ENCODE measurements at regions not wholly inside any gene's neighbourhood (a gene's known extent, or its start where the extent isn't known, plus 50 kb on each side); places are given as distances from the start of the nearest gene placed in this dataset.
"Not testable (repeated sequence)": the region's sequence is repeated elsewhere in the genome, so short reads cannot be mapped to it uniquely, and the experiment has no call there.

DNA sequence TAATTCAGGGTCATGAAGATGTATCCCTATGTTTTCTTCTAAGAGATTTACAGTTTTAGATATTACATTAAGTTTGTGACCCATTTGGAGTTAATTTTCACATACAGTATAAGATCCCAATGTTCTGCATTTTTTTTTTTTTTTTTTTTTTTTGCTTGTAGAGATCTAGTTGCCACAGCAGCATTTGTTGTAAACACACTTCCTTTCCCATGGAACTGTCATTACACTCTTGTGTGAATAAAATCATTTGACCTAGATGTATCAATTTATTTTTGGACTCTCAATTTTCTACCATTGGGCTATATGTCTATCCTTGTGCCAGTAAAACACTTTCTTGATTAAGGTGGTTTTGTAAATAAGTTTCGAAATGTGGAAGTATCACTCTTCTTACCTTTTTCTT lies 1107.2 kb downstream of the TECRL start:
- DNase-seq (ENCODE audit: low read depth): no peak

DNA sequence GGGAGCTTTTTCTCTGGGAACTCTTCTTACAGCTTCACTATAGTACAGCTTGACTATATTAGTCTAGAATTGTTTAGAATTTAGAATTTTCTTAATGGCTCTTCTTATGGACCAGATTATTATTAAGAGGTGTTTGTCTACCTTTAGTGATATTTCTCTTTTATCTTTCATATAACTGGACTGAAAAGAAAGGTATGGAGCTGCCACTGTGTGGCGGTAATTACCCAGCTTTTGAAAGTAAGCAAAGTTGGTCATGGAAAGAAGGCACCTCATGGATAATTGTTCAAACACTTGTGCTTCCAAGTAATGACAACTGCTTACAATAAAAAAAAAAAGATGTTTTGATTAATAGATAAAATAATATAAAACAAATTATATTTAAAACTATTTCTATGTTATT lies 1112.5 kb downstream of the TECRL start:
- DNase-seq (ENCODE audit: low read depth): no peak

DNA sequence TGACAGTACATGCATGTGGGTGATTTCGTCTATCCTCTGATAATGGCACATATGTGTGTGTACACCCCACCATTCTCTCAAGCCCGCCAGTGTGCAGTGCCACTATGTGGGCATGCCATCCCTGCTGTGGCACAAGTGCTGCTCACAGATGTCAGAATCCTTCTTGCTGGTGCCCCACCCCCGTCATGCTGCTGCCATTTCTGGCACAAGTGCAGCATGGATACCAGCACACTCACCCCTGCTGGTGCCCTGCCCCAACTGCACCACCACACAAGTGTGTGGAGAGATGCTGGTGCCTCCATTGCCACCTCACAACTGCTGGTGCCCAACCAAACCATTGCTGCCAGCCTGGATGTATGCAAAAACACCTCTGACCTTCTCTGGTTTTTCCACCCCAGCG lies 1133.8 kb downstream of the TECRL start:
- DNase-seq (ENCODE audit: low read depth): no peak

DNA sequence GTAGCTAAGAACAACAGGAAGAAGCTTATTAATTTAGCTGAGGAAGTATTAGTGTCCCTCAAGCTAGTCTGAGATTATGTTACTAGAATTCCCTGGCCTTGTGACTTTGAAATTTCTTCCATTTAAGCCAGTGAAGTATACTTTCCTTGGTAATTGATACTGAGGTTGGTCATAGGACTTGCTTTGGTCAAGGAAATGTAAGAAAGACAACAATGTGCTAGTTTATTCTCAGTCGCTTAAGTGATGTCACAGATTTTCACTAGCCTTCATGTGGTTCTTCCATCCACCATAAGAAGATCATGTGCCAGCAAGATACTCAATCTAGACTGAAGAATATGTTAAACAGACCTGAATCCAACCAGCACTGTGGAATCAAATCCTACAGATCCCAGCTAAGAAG lies 1140.1 kb downstream of the TECRL start:
- DNase-seq (ENCODE audit: low read depth): no peak

DNA sequence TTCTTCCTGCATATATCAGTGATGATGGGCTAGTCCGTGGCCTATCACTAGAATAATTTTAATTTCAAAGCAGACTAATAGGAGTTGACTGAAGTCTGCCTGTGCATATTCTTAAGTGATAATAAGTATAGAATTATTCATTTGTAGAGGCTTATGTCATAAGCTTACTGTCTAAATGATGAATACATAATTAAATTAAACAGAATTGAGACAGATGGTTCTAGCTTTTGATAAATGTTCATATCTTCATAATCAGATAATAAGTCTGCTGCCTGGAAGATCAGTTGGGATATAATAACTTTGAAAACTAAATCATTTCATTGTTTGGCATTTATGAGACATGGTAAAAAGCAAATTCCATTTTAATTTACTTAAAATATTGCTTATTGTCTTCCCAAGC lies 1175.6 kb downstream of the TECRL start:
- no peak for DNase-seq (ENCODE audit: low read depth)

DNA sequence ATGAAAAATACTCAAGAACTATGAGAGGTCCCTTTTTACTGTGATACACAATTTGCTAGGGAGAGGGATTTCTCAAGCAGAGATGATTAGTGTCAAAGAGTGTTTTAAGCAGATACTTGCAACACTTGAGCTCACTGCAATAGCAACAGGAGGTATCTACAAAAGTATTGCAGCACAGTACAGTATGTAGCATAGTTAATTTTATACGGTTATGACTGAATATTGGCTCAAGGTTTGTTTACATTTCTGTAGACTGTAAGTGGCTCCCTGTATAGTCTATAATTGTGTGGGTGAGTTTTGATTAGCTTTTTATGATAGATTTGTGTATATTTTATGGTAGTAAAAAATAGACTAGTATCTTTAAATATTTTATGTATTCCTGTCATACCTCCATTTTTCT lies 1177.2 kb downstream of the TECRL start:
- no peak for DNase-seq (ENCODE audit: low read depth)

DNA sequence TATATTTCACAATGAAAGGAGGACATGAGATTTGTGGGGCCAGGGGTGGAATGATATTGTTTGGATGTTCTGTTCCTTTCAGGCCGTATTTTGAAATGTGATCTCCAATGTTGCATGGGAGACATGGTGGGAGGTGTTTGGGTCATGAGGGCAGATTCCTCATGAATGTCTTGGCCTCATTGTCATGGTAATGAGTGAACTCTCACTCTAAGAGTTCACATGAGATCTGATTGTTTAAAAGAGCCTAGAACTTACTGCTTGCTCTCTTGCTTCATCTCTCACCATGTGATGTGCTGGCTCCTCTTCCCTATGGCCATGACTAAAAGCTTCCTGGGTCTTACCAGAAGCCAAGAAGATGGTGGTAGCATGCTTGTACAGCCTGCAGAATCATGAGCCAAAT lies 1183.0 kb downstream of the TECRL start:
- no peak for DNase-seq (ENCODE audit: low read depth)

DNA sequence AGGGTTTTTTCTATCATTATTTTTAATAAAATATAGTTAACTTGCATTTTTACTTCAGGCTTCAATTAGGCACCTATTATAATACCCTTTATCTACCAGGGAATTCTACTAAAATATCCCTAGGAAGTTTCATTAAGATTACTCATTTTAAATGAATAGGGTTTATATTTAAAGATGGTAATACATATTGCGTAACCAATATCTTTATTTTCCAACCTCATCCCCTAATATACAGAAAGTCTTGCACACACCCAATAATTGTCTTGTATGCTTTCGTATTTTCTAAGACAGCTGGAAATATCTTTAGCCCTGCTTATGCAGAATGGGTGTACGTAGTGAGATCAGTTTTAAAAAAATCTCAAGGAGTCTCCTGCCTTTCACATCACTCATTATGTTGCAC lies 1186.8 kb downstream of the TECRL start:
- DNase-seq (ENCODE audit: low read depth): no peak

DNA sequence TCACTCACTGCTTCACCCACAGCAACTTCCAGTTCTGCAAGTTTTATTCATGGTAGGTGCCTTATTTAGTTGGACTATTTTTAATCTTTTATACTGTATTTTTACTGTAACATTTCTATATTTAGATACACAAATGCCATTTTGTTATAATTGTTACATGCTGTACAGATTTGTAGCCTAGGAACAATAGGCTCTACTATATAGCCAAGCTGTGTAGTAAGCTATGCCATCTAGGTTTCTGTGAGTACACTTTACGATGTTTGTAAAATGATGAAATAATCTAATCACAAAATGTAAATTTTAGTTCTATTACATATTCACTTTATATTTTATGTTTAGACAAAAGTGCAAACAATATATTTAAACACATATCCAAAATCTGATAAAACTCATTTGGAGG lies 1187.8 kb downstream of the TECRL start:
- DNase-seq (ENCODE audit: low read depth): no peak

DNA sequence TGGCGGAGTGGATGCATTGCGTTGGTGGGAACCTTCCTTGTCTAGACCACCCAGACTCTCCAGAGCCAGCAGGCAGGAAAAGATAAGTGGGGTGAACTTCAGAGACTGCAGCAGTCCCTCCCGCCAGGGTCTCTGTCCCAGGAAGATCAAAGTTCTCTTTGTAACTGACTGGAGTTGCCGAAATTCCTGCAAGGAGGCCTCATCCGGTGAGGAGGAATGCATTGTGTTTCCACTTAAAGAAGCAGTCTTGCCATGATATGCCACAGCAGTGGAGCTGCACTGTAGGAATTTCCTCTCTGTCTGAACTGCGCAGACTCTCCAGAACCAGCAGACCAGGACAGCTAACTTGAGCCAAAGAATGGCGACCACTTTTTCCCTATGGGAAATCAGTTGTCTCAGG lies 1190.4 kb downstream of the TECRL start:
- DNase-seq (ENCODE audit: low read depth): no peak

DNA sequence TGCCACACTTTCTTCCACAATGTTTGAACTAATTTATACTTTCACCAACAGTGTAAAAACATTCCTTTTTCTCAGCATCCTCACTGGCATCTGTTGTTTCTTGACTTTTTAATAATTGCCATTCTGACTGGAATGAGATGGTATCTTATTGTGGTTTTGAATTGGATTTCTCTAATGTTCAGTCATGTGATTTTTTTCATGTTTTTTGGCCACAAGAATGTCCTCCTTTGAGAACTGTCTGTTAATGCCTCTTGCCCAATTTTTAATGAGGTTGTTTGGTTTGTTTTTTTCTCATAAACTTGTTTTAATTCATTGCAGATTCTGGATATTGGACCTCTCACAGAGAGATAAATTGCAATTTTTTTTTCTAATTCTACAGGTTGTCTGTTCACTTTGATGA lies 1195.2 kb downstream of the TECRL start:
- DNase-seq (ENCODE audit: low read depth): no peak

DNA sequence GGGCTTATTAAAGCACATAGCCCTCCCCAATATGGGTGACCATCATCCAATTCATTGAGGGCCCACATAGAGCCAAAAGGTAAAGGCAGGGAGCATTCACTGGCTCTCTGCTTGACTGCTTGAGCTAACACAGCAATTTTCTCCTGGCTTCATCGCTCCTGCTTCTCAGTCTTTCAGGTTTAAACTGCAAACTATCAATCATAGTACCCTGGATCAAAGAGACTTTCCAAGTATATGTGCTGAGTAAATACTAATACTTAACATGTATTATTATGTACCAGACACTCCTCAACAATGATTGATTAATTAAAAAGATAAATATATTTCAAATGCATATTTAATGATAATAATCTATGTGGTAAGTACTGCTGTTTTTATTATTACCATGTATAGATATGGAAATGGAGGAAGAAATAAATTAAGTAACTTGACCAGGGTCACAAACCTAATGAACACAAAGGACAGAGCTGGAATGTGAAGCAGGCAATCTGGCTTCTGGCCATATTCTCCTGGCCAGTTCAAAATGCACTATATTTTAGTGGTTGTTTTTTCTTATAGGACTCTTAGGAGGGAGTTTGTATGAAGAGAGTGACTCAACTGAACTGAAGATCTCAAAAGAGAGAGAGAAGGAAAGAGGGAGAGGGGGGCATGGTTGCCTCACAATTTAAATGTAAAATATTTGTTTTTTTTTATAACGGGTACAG lies 1197.3 kb downstream of the TECRL start:
- DNase-seq (ENCODE audit: low read depth): no peak

DNA sequence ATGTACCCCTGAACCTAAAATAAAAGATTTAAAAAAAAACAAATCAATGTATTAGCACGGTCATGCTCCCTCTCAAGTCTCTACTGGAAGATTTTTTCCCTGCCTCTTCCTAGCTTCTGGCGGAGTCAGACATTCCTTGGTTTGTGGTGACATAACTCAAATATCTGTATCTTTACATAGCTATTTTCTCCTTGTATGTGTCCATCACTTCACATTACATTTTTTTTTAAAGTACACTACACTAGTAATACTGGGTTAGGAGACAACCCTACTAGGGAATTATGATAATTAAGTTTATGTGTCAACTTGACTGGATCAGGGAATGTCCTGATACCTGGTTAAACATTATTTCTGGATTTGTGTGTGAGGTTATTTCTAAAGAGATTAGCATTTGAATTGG lies 1197.9 kb downstream of the TECRL start:
- no peak for DNase-seq (ENCODE audit: low read depth)

DNA sequence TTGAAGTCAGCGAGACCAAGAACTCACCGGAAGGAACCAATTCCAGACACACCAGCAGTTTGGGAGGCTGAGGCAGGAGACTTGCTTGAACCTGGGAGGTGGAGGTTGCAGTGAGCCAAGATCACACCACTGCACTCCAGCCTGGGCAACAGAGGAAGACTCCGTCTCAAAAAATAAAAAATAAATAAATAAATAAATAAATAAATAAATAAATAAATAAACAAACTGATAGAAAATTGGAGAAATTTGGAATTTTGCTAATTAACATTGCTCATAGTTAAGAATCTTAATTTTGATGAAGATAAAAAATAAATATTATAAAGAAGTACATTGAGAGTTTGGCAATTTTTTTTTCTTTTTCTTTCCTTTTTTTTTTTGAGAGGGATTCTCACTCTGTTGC lies 1216.2 kb downstream of the TECRL start:
- not testable (repeated sequence) for DNase-seq (ENCODE audit: low read depth)

DNA sequence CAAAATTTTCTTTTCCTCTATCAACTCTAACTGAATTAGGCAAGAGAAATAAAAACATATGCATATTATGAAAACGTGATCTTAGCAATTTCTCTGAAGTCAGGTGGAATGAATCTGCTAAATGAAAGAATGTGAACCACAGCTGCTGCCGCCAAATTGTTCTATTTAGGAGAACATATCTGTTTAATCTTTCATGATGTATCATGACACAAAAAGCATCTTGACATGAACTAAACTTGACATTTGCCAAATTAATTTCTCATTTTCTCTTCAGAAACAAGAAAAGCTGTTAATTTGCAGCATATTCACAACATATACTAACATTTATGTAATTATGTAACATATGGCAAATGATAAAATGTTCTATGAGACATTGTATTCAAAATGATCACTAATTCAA lies 1237.9 kb downstream of the TECRL start:
- no peak for DNase-seq (ENCODE audit: low read depth)

DNA sequence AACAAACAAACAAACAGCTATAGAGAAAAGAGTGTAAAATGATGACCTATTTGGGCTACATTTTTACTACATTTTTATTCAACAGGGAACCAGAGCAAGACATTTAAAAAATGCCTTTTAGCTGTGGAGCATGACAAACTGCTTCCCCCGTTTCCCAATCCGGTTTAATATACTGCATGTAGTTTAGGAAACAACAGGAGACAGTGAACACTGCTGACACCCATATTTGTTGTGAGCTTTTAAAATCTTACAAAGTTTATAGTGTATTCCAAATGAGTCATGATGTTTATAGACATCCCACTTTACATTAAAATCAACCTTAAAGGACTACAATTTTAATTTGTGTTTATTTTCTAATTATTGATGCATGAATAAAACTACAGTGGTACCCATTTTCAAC lies 1238.3 kb downstream of the TECRL start:
- no peak for DNase-seq (ENCODE audit: low read depth)

DNA sequence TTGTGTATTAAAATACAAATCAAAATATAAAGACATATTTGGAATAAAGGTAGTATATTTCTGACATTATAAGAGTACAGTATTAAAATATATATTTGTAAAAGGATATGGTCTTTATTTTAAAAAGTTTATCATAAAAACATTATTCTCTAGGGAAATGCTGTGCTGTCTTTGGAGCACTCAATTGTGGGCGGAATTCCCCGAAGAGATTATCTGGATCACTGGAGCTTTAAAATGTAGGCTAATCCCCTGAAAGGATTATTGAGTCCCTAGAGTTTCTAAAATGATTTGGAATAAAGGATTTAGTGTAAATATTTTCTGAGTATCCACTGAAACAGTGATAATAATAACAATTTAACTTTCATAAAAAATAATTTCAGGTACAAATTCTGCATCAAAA lies 1239.4 kb downstream of the TECRL start:
- no peak for DNase-seq (ENCODE audit: low read depth)

DNA sequence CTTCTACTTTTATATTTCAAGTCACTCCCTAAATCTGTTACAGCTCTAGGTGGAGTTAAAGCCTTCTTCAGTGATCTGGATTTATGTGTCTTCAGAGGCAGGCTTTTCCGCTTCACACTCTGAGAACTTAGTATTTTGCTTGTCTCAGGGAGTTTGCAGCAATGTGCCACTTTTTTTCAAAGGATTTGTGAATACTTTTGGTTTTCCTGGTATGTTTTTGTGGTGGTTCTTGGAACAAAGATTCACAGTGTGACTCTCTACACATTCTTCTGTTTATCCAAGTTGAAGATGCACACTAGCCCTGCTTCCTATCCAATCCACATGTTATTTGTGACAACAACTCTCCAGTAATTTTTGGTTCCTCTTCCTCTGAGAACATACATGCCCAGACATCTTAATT lies 1253.7 kb downstream of the TECRL start:
- no peak for DNase-seq (ENCODE audit: low read depth)

DNA sequence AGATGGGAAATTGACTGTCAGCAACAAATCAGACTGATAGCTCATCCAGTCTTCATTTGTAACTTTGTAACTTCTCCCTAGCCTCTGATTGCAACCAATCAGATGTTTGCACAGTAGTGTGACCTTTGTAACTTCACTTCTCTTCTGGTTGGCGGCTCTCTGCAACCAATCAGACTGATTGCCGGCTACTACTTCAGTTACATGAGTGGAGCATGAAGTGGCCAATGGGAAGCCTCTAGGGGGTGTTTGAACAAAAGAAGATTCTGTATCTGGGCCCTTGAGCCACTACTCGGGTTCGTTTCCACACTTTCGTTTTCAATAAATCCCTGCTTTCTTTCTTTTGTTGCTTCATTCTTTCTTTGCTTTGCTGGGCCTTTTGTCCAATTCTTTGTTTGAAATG lies 1285.8 kb downstream of the TECRL start:
- DNase-seq (ENCODE audit: low read depth): no peak

DNA sequence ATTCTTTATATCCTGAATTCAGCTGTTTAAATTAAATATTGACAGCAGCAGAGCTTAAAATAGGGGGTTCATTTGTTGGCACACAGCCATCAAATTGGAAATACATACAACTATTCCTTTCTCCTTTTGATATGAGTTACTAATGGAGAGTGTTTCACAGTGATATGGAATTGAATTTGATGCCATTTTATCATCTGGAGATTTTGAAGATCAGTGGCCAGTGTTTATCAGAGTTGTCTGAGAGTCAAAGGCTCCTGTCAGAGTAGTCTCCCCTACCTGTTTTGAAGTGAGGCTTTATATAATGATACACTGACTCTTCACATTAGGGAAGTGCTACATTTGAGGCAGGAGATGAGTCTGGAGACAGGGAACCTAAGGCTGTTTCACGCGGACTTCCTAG lies 1286.3 kb downstream of the TECRL start:
- no peak for DNase-seq (ENCODE audit: low read depth)

DNA sequence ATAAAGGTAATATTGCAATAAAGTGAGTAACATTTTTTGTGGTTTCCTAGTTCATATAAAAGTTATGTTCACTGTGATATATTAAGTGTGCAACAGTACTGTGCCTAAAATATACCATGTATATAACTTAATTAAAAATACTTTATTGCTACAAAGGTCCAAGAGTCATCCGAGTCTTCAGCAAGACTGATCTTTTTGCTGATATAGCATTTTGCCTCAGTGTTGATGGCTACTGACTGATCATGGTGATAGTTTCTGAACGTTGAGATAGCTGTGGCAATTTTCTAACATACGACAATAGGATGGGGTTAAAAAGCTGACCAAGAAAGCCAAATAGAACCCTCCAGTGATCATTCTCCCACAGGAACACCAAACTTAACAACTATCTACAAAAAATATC lies 1302.7 kb downstream of the TECRL start:
- no peak for DNase-seq (ENCODE audit: low read depth)

DNA sequence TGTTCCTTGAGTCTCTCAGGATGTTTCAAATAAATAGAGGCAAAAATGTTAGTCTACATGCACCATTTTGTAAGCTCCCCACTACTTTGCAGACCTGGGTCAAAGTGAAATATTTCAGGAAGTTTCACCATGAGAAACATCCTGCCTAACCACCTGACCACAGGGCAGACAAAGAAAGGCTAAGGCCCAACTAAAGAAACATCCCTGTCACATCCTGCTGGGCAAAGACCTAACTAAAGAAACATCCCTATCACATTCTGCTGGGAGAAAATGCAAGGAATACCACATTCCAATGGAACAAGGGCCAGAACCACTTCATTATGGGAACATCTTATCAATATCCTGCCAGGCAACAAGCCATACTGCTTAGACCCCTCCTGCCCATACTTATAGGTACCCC lies 1303.4 kb downstream of the TECRL start:
- no peak for DNase-seq (ENCODE audit: low read depth)

DNA sequence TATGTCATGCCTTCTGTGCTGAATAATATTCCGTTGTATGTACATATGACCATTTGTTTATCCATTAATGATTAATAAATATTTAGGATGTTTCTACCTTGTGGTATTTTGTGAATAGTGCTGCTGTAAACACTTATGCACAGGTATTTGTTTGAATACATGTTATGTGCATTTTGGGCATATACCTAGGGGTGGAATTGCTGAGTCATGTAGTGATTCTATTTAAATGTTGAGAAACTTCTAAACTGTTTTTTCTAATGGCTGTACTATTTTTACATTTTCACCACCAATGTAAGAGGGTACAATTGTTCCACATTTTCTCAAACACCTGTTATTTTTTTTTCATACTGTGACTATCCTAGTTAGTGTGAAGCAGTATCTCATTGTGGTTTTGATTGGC lies 1318.6 kb downstream of the TECRL start:
- no peak for DNase-seq (ENCODE audit: low read depth)

DNA sequence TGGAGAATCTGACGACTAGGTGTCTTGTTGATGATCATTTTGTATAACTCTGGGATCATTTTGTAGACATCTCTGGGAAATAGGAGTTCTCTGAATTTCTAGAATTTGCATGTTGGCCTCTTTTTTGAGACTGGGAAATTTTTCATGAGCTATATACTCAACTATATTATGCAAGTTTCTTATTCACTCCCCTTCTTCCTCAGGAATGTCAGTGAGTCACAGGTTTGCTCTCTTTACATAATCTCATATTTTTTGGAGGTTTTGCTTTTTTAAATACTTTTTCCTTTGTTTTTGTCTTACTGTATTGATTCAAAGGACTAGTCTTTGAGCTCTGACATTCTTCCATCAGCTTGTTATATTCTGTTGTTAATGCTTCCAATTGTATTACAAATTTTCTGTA lies 1324.2 kb downstream of the TECRL start:
- DNase-seq (ENCODE audit: low read depth): no peak

DNA sequence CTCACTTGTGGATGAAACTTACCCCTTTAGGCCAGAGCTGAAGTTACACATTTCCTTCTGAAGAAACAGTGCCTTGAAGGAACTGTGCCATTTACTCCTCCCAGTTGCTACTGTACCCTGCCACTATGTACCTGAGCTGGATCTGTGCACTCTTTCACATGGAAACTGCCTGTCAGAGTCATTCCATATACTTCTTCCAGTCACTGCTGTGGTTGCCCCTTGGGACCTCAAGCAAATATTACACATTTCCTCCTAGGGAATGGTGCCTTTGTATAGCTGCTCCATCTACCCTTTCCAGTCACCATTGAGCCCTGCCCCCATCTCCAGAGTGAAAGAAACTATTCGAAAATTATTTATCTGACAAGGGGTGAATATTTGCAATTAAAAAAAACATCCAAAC lies 1328.3 kb downstream of the TECRL start:
- DNase-seq (ENCODE audit: low read depth): no peak
